ENCODE measurements at regions not wholly inside any gene's neighbourhood (a gene's known extent, or its start where the extent isn't known, plus 50 kb on each side); places are given as distances from the start of the nearest gene placed in this dataset.

GRCh38 chr15:39358441-39359041, 222.3 kb upstream of the THBS1 start:
- ChIA-PET POLR2A (no interaction called here), CTCF (ENCODE audit: unreplicated experiment) (no interaction called here)
- Histone ChIP-seq H3K9me2 (ENCODE audit: insufficient read depth, low read length) (no peaks in the 10 kb centered on the region), H2AFZ (ENCODE audit: low read length) (no peak overlapping the region), H3K9me3 (ENCODE audit: low read length) (no peaks in the 10 kb centered on the region), H4K20me1 (ENCODE audit: insufficient read depth, low read length) (no peaks in the 10 kb centered on the region), H3K27ac (ENCODE audit: low read depth, low read length, poor library complexity, severe bottlenecking) (no peak overlapping the region), H3K4me3 (ENCODE audit: low read depth, low read length, poor library complexity, severe bottlenecking) (no peak overlapping the region), H3K4me1 (ENCODE audit: insufficient read depth, low read length, poor library complexity, severe bottlenecking) (no peaks in the 10 kb centered on the region), H3K79me2 (ENCODE audit: insufficient read depth, low read depth, low read length) (no peaks in the 10 kb centered on the region), H3K4me2 (ENCODE audit: low read length) (no peak overlapping the region), H3K36me3 (ENCODE audit: insufficient read depth, low read length) (no peaks in the 10 kb centered on the region)
- no TSS peak for BruUV-seq (replicated peaks)
- no peak for DNase-seq (ENCODE audit: low spot score)
- intact Hi-C loops (cut with micrococcal nuclease; ENCODE audit: unreplicated experiment), result no loop called here
- TF ChIP-seq EZH2phosphoT487 (IDR thresholded peaks at IDR 0.05; ENCODE audit: borderline replicate concordance, low read depth, low read length), result no peak
- TF ChIP-seq CTCF (conservative IDR thresholded peaks at IDR 0.05; ENCODE audit: low read length), result no peak

GRCh38 chr15:39359771-39360170, 221.1 kb upstream of the THBS1 start:
- Histone ChIP-seq H3K4me1 (ENCODE audit: insufficient read depth, low read length, poor library complexity, severe bottlenecking) (no peaks in the 10 kb centered on the region), H3K4me2 (ENCODE audit: low read length) (no peak overlapping the region), H3K27ac (ENCODE audit: low read depth, low read length, poor library complexity, severe bottlenecking) (no peak overlapping the region), H3K9me3 (ENCODE audit: low read length) (no peaks in the 10 kb centered on the region), H3K79me2 (ENCODE audit: insufficient read depth, low read depth, low read length) (no peaks in the 10 kb centered on the region), H4K20me1 (ENCODE audit: insufficient read depth, low read length) (no peaks in the 10 kb centered on the region), H3K4me3 (ENCODE audit: low read depth, low read length, poor library complexity, severe bottlenecking) (no peak overlapping the region), H2AFZ (ENCODE audit: low read length) (no peak overlapping the region), H3K36me3 (ENCODE audit: insufficient read depth, low read length) (no peaks in the 10 kb centered on the region), H3K9me2 (ENCODE audit: insufficient read depth, low read length) (no peaks in the 10 kb centered on the region)
- no peak for DNase-seq (ENCODE audit: low spot score)
- ChIA-PET CTCF (ENCODE audit: unreplicated experiment) (no interaction called here), POLR2A (interaction anchor here (0.6 to 0.7 kb wide), 3 partner anchors 19 to 438 kb away, joined by 3 to 6 read pairs (median 4); no protein-coding TSS in a partner anchor)
- BruUV-seq (replicated peaks), result no TSS peak
- TF ChIP-seq CTCF (conservative IDR thresholded peaks at IDR 0.05; ENCODE audit: low read length) (no peak), EZH2phosphoT487 (IDR thresholded peaks at IDR 0.05; ENCODE audit: borderline replicate concordance, low read depth, low read length) (no peak)
- intact Hi-C loops (cut with micrococcal nuclease; ENCODE audit: unreplicated experiment), result no loop called here

GRCh38 chr15:39360452-39360851, 220.4 kb upstream of the THBS1 start:
- Histone ChIP-seq H2AFZ (ENCODE audit: low read length) (no peak overlapping the region), H3K4me2 (ENCODE audit: low read length) (no peak overlapping the region), H4K20me1 (ENCODE audit: insufficient read depth, low read length) (no peaks in the 10 kb centered on the region), H3K36me3 (ENCODE audit: insufficient read depth, low read length) (no peaks in the 10 kb centered on the region), H3K27ac (ENCODE audit: low read depth, low read length, poor library complexity, severe bottlenecking) (no peak overlapping the region), H3K79me2 (ENCODE audit: insufficient read depth, low read depth, low read length) (no peaks in the 10 kb centered on the region), H3K9me3 (ENCODE audit: low read length) (no peaks in the 10 kb centered on the region), H3K4me1 (ENCODE audit: insufficient read depth, low read length, poor library complexity, severe bottlenecking) (no peaks in the 10 kb centered on the region), H3K9me2 (ENCODE audit: insufficient read depth, low read length) (no peaks in the 10 kb centered on the region), H3K4me3 (ENCODE audit: low read depth, low read length, poor library complexity, severe bottlenecking) (no peak overlapping the region)
- ChIA-PET CTCF (ENCODE audit: unreplicated experiment) (no interaction called here), POLR2A (no interaction called here)
- no TSS peak for BruUV-seq (replicated peaks)
- intact Hi-C loops (cut with micrococcal nuclease; ENCODE audit: unreplicated experiment), result no loop called here
- DNase-seq (ENCODE audit: low spot score), result no peak
- TF ChIP-seq CTCF (conservative IDR thresholded peaks at IDR 0.05; ENCODE audit: low read length) (no peak), EZH2phosphoT487 (IDR thresholded peaks at IDR 0.05; ENCODE audit: borderline replicate concordance, low read depth, low read length) (no peak)

All from OCI-LY7 (cell line).